ENCODE measurements at regions not wholly inside any gene's neighbourhood (a gene's known extent, or its start where the extent isn't known, plus 50 kb on each side); places are given as distances from the start of the nearest gene placed in this dataset.
"Not testable (repeated sequence)": the region's sequence is repeated elsewhere in the genome, so short reads cannot be mapped to it uniquely, and the experiment has no call there.

GRCh38 chr10:118963933-118964332, 65.6 kb upstream of the NANOS1 start:
- Mint-ChIP-seq H3K27ac (no peak overlapping the region), H3K4me3 (ENCODE audit: low read depth) (no peak overlapping the region), H3K9me3 (ENCODE audit: low read depth) (no peaks in the 10 kb centered on the region), H3K36me3 (ENCODE audit: insufficient read depth) (no peaks in the 10 kb centered on the region), H3K4me1 (ENCODE audit: low read depth) (peaks cover 10% of the 10 kb centered on the region), H3K27me3 (peaks cover 5% of the 10 kb centered on the region)
- TF ChIP-seq, protein P1, sequence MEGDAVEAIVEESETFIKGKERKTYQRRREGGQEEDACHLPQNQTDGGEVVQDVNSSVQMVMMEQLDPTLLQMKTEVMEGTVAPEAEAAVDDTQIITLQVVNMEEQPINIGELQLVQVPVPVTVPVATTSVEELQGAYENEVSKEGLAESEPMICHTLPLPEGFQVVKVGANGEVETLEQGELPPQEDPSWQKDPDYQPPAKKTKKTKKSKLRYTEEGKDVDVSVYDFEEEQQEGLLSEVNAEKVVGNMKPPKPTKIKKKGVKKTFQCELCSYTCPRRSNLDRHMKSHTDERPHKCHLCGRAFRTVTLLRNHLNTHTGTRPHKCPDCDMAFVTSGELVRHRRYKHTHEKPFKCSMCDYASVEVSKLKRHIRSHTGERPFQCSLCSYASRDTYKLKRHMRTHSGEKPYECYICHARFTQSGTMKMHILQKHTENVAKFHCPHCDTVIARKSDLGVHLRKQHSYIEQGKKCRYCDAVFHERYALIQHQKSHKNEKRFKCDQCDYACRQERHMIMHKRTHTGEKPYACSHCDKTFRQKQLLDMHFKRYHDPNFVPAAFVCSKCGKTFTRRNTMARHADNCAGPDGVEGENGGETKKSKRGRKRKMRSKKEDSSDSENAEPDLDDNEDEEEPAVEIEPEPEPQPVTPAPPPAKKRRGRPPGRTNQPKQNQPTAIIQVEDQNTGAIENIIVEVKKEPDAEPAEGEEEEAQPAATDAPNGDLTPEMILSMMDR (IDR thresholded peaks at IDR 0.05; ENCODE audit: unreplicated experiment), result no peak
- DNase-seq (ENCODE audit: low spot score, unreplicated experiment), result no peak

DNA sequence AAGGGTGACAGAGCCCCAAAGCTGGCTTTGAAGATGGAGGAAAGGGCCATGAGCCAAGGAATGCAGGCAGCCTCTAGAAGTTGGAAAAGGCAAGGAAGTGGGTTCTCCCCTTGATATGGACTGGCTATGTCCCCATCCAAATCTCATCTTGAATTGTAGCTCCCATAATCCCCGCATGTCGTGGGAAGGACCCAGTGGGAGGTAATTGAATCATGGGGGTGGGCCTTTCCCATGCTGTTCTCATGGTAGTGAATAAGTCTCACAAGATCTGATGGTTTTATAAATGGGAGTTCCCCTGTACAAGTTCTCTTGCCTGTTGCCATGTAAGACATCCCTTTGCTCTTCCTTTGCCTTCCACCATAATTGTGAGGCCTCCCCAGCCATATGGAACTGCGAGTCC, 65.0 kb upstream of the NANOS1 start:
- DNase-seq (ENCODE audit: low spot score, unreplicated experiment); H3K27me3 Mint-ChIP-seq; H3K4me3 Mint-ChIP-seq (ENCODE audit: low read depth); H3K9me3 Mint-ChIP-seq (ENCODE audit: low read depth); H3K36me3 Mint-ChIP-seq (ENCODE audit: insufficient read depth); H3K27ac Mint-ChIP-seq: not testable (repeated sequence)
- H3K4me1 Mint-ChIP-seq (ENCODE audit: low read depth), result peaks cover 11% of the 10 kb centered on the region

DNA sequence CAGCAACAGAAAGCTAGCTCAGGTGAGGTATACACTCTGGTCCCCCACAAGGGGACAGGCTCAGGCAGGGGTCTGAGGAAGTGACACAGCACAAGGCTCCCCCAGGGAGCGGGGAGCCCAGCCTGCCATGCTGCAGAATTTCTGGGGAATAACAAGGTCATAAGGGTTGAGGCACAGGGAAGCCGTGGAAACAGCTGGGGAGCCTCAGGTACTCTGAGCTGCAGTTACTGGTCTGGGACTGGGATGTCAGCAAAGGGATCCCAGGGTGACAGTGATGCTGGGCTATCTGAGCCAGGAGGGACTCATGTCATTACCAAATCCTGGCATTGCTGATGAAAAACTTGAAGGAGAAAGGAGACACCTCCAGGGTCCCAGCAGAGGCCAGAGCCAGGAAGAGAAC, 64.4 kb upstream of the NANOS1 start:
- Mint-ChIP-seq H3K4me1 (ENCODE audit: low read depth) (peaks cover 11% of the 10 kb centered on the region), H3K27me3 (peaks cover 5% of the 10 kb centered on the region), H3K4me3 (ENCODE audit: low read depth) (no peak overlapping the region), H3K9me3 (ENCODE audit: low read depth) (no peaks in the 10 kb centered on the region), H3K36me3 (ENCODE audit: insufficient read depth) (no peaks in the 10 kb centered on the region), H3K27ac (no peak overlapping the region)
- no peak for DNase-seq (ENCODE audit: low spot score, unreplicated experiment)
- TF ChIP-seq, protein P1 (IDR thresholded peaks at IDR 0.05; ENCODE audit: unreplicated experiment), result no peak

DNA sequence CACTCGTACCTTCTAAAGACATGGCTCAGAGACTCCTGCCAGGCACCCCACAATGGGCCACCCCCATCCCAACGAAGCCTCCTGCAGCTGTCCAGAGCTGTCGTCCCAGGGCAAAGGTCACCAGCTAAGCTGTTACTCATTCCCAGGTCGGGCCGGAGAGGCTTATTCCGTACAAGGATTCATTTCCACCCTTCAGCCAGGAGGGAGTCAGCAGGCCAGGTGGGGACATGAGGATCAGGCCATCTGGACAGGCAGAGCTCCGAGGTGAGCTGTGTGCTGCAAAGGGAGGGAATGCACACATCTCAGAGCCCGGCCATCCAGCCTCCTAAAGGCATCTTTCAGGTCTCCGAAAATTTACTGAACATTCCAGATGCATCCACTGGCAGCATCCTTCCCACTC, 63.9 kb upstream of the NANOS1 start:
- Mint-ChIP-seq H3K27me3 (peaks cover 5% of the 10 kb centered on the region), H3K36me3 (ENCODE audit: insufficient read depth) (no peaks in the 10 kb centered on the region), H3K27ac (no peak overlapping the region), H3K9me3 (ENCODE audit: low read depth) (no peaks in the 10 kb centered on the region), H3K4me3 (ENCODE audit: low read depth) (no peak overlapping the region), H3K4me1 (ENCODE audit: low read depth) (peaks cover 11% of the 10 kb centered on the region)
- TF ChIP-seq, protein P1 (IDR thresholded peaks at IDR 0.05; ENCODE audit: unreplicated experiment), result no peak
- DNase-seq (ENCODE audit: low spot score, unreplicated experiment), result no peak

- Mint-ChIP-seq H3K36me3 (ENCODE audit: insufficient read depth) (no peaks in the 10 kb centered on the region), H3K27ac (no peak overlapping the region), H3K4me3 (ENCODE audit: low read depth) (no peak overlapping the region), H3K9me3 (ENCODE audit: low read depth) (no peaks in the 10 kb centered on the region), H3K4me1 (ENCODE audit: low read depth) (peaks cover 11% of the 10 kb centered on the region), H3K27me3 (peaks cover 5% of the 10 kb centered on the region)
- TF ChIP-seq, protein P1 (IDR thresholded peaks at IDR 0.05; ENCODE audit: unreplicated experiment), result no peak
- no peak for DNase-seq (ENCODE audit: low spot score, unreplicated experiment)
These were observed 63.3 kb upstream of the NANOS1 start for GRCh38 chr10:118966076-118966849.

DNA sequence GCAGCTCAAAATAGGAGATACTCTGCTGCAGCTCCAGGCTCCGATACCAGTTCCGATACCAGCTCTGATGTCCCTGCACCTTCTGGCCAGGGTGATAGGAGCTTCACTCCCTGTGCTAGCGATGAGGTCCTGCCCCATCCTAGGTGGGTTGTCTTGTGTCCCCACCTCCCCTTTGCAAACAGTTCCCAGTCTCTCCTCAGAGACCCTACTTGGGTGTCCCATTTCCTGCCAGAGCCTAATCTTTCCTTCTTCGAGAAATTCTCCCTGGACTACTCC, 62.7 kb upstream of the NANOS1 start:
- H3K4me1 Mint-ChIP-seq (ENCODE audit: low read depth), result peaks cover 9% of the 10 kb centered on the region

More for the DNA sequence above, 62.7 kb upstream of the NANOS1 start:
- no peak for DNase-seq (ENCODE audit: low spot score, unreplicated experiment)
- no peaks in the 10 kb centered on the region for H3K9me3 Mint-ChIP-seq (ENCODE audit: low read depth)
- peaks cover 5% of the 10 kb centered on the region for H3K27me3 Mint-ChIP-seq
- TF ChIP-seq, protein P1 (IDR thresholded peaks at IDR 0.05; ENCODE audit: unreplicated experiment), result no peak
- H3K4me3 Mint-ChIP-seq (ENCODE audit: low read depth), result no peak overlapping the region
- no peaks in the 10 kb centered on the region for H3K36me3 Mint-ChIP-seq (ENCODE audit: insufficient read depth)
- H3K27ac Mint-ChIP-seq, result no peak overlapping the region

Measured in progenitor cell of endocrine pancreas (in vitro differentiated cells).